Mucosa of rectum (tissue), 2 donors: ENCODE measurements at regions not wholly inside any gene's neighbourhood (a gene's known extent, or its start where the extent isn't known, plus 50 kb on each side); places are given as distances from the start of the nearest gene placed in this dataset.
"Not testable (repeated sequence)": the region's sequence is repeated elsewhere in the genome, so short reads cannot be mapped to it uniquely, and the experiment has no call there.

Experiments
- H3K27ac ChIP-seq, 2 donors: one replicate each; pipeline ENCODE4 v1.7.0; 2013; ENCODE audit warnings: inconsistent platforms in 2 of 2, low read depth in 2 of 2, low read length in 2 of 2
- H3K27me3 ChIP-seq, 2 donors: one replicate each; pipeline ENCODE4 v1.7.0; 2013; ENCODE audit warnings: low read length in 2 of 2; ENCODE audit not compliant: control insufficient read depth in 2 of 2, insufficient read depth in 2 of 2
- H3K36me3 ChIP-seq, 2 donors: one replicate each; pipeline ENCODE4 v1.7.0; 2013; ENCODE audit warnings: low read length in 2 of 2; ENCODE audit not compliant: control insufficient read depth in 2 of 2, insufficient read depth in 2 of 2
- H3K4me1 ChIP-seq, 2 donors: one replicate each; pipeline ENCODE4 v1.7.0; 2013; ENCODE audit warnings: low read length in 2 of 2, mild to moderate bottlenecking in 1 of 2; ENCODE audit not compliant: control insufficient read depth in 2 of 2, insufficient read depth in 2 of 2
- H3K4me3 ChIP-seq, 2 donors: one replicate each; pipeline ENCODE4 v1.7.0; 2013; ENCODE audit warnings: low read length in 2 of 2
- H3K9ac ChIP-seq, 2 donors: one replicate each; pipeline ENCODE4 v1.7.0; 2013; ENCODE audit warnings: low read length in 2 of 2, low read depth in 1 of 2, mild to moderate bottlenecking in 1 of 2
- H3K9me3 ChIP-seq, 2 donors: one replicate each; pipeline ENCODE4 v1.7.0; 2013; ENCODE audit warnings: low read length in 2 of 2; ENCODE audit not compliant: control insufficient read depth in 2 of 2
- donor health status: healthy.
- donor health status: Normal muscosa, but diverticular disease.

DNA sequence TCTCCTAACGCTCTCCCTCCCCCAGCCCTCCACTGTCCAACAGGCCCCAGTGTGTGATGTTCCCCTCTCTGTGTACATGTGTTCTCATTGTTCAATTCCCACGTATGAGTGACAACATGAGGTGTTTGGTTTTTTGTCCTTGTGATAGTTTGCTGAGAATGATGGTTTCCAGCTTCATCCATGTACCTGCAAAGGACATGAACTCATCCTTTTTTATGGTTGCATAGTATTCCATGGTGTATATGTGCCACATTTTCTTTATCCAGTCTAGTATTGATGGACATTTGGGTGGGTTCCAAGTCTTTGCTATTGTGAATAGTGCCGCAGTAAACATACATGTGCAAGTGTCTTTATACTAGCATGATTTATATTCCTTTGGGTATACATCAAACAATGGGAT lies 347.4 kb downstream of the MAGEE1 start:
- H3K36me3 ChIP-seq, H3K9me3 ChIP-seq, H3K4me3 ChIP-seq, H3K27ac ChIP-seq, H3K9ac ChIP-seq, H3K4me1 ChIP-seq, H3K27me3 ChIP-seq: not testable (repeated sequence)

DNA sequence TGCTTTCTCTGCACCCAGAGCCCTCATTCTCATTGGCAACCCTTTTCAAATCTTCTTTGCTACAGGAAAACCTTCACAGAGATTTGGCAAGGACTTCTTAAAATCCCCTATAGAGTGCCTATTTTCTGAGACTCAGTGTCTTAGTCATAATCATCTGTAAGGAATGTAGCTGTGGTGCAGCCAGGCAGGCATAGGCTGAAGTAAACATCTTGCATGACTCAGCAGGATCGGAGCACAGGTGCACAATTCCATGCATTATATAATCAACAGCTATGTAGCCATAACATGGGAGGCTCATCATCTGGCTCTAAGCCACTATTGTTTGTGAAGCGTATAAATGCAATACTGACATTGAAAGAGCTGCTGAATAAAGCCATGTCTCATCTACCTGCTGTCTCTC lies 368.8 kb downstream of the MAGEE1 start:
- H3K4me3 ChIP-seq: no peak overlapping the region
- no peaks in the 10 kb centered on the region for H3K9me3 ChIP-seq
- no peaks in the 10 kb centered on the region for H3K36me3 ChIP-seq
- no peaks in the 10 kb centered on the region for H3K27me3 ChIP-seq
- no peak overlapping the region for H3K27ac ChIP-seq
- H3K4me1 ChIP-seq: no peaks in the 10 kb centered on the region
- no peak overlapping the region for H3K9ac ChIP-seq

DNA sequence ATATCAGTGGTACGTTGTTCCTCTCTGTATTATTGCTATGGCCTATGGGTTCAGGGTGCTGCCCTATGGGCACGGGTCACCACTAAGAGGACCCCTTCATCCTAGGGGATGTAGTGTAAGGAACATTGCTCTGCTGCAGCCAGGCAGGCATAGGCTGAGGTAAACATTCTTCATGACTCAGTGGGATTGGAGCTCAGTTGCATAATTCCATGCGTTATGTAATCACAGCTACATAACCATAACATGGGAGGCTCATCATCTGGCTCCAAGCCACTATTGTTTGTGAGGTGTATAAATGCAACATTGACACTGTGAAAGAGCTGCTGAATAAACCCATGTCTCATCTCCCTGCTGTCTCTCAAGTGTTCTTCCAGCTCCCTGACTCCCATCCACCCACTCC lies 375.2 kb downstream of the MAGEE1 start:
- no peak overlapping the region for H3K27ac ChIP-seq

DNA sequence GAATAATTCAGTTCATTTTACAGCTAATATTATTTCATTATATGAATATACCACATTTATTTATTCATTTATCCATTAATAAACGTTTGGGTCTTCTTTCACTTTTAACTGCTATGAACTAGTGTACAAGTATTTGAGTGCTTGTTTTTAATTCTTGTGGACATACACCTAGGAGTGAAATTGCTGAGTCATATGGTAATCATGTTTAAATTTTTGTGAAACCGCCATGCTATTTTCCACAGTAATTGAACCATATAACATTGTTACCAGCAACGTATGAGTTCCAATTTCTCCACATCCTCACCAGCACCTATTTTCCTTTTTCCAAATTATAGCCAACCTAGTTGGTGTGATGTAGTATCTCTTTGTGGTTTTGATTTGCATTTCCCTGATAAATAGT lies 388.2 kb downstream of the MAGEE1 start:
- no peak overlapping the region for H3K27ac ChIP-seq
- no peak overlapping the region for H3K4me3 ChIP-seq

More for the DNA sequence above, 375.2 kb downstream of the MAGEE1 start:
- Histone ChIP-seq H3K27me3 (no peaks in the 10 kb centered on the region), H3K4me3 (no peak overlapping the region), H3K9ac (no peak overlapping the region), H3K4me1 (no peaks in the 10 kb centered on the region), H3K9me3 (no peaks in the 10 kb centered on the region), H3K36me3 (no peaks in the 10 kb centered on the region)

DNA sequence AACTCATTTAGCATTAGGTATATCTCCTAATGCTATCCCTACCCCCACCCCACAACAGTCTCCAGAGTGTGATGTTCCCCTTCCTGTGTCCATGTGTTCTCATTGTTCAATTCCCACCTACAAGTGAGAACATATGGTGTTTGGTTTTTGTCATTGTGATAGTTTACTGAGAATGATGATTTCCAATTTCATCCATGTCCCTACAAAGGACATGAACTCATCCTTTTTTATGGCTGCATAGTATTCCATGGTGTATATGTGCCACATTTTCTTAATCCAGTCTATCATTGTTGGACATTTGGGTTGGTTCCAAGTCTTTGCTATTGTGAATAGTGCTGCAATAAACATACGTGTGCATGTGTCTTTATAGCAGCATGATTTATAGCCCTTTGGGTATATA lies 389.8 kb downstream of the MAGEE1 start:
- not testable (repeated sequence) for H3K36me3 ChIP-seq

More for the DNA sequence above, 388.2 kb downstream of the MAGEE1 start:
- H3K27me3 ChIP-seq: no peaks in the 10 kb centered on the region
- no peaks in the 10 kb centered on the region for H3K36me3 ChIP-seq
- no peaks in the 10 kb centered on the region for H3K4me1 ChIP-seq
- no peak overlapping the region for H3K9ac ChIP-seq
- no peaks in the 10 kb centered on the region for H3K9me3 ChIP-seq

DNA sequence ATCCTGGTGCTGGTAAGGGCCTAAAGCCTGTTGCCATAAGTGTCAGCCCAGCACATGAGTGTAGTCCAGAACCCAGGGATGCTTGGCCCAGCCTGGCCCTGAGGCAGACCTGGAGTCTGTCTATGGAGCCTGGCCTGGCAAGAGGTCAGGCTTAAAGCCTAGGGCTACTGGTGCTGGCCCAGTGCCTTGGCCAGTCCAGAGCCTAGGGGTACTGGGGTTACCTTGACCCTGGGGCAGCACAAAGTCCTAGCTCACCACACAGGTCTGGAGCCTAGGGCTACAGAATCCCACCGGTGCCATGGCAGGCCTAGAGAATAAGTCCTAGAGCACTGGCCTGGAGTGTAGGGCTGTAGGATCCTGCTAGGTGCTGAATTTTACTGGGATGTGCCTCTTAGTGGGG lies 393.8 kb downstream of the MAGEE1 start:
- H3K9me3 ChIP-seq: no peaks in the 10 kb centered on the region
- H3K27ac ChIP-seq: no peak overlapping the region
- no peak overlapping the region for H3K4me3 ChIP-seq
- H3K4me1 ChIP-seq: no peaks in the 10 kb centered on the region
- no peaks in the 10 kb centered on the region for H3K27me3 ChIP-seq
- H3K36me3 ChIP-seq: no peaks in the 10 kb centered on the region
- no peak overlapping the region for H3K9ac ChIP-seq

More for the DNA sequence above, 389.8 kb downstream of the MAGEE1 start:
- H3K27ac ChIP-seq, H3K27me3 ChIP-seq, H3K9me3 ChIP-seq, H3K4me3 ChIP-seq, H3K9ac ChIP-seq, H3K4me1 ChIP-seq: not testable (repeated sequence)

DNA sequence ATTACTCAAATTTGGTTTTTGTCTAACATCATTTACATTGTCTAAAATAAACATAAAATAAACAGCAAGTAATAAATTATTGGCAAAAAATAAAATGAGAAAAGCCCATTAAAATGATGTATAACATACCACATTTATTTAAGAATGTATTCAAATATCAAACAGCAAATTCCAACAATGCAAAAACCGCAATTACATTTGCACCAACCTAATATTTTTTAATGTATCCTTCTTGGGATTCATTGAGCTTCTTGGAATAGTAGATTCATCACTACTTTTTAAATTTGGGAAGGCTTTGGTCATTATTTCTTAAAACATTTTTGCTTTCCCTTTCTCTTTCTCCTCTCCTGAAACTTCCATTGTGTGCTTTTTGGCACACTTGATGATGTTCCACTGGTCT lies 400.2 kb downstream of the MAGEE1 start:
- H3K27ac ChIP-seq: no peak overlapping the region
- no peaks in the 10 kb centered on the region for H3K36me3 ChIP-seq
- no peak overlapping the region for H3K4me3 ChIP-seq
- no peaks in the 10 kb centered on the region for H3K27me3 ChIP-seq
- H3K9me3 ChIP-seq: no peaks in the 10 kb centered on the region
- H3K4me1 ChIP-seq: no peaks in the 10 kb centered on the region
- no peak overlapping the region for H3K9ac ChIP-seq

DNA sequence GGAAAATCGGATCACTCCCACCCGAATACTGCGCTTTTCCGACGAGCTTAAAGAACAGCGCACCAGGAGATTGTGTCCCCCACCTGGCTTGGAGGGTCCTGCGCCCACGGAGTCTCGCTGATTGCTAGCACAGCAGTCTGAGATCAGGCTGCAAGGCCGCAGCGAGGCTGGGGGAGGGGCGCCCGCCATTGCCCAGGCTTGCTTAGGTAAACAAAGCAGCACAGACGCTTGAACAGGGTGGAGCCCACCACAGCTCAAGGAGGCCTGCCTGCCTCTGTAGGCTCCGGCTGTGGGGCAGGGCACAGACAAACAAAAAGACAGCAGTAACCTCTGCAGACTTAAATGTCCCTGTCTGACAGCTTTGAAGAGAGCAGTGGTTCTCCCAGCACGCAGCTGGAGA lies 413.4 kb downstream of the MAGEE1 start:
- H3K9ac ChIP-seq: not testable (repeated sequence)

DNA sequence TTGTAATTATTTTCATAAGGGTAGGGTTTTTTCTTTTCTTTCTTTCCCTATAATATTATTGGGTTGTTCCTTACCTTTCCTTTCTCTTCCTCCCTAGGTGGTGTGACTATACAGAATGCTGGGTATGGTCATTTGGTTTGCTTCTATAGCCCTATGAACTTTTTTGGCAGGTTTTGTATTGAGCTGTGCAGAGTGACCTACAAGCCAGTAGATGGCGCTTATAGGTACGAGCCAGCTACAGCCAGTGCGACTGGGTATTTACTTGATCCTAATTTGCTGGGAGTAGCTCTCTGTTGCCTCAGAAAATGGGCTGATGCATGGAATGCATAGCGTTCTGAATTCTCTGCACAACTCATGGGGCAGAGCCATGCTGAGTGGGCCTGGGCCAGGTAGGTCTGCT lies 423.3 kb downstream of the MAGEE1 start:
- H3K27me3 ChIP-seq: no peaks in the 10 kb centered on the region
- no peak overlapping the region for H3K27ac ChIP-seq
- H3K4me3 ChIP-seq: no peak overlapping the region
- H3K4me1 ChIP-seq: no peaks in the 10 kb centered on the region
- H3K9ac ChIP-seq: no peak overlapping the region
- H3K9me3 ChIP-seq: peaks cover 4 to 8% of the 10 kb centered on the region in 2 donors
- H3K36me3 ChIP-seq: no peaks in the 10 kb centered on the region

More for the DNA sequence above, 413.4 kb downstream of the MAGEE1 start:
- not testable (repeated sequence) for H3K27me3 ChIP-seq, H3K4me3 ChIP-seq, H3K36me3 ChIP-seq, H3K27ac ChIP-seq, H3K9me3 ChIP-seq, H3K4me1 ChIP-seq

DNA sequence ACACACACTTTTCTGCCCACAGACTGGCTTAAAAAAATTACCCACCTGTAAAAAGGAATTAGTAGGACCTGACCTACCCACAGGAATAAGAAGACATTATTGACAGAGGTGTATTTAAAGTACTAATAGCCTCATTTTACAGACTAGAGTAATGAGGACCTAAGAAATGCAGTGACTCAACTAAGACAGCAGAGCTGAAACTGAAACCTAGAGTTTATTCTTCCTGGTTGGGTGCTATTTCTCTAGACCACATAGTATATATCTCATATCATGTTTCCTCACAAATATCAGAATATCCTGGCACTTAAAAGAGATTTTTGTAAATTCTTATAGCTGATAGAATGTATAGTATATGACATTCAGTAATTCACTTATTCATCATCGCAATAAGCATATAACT lies 435.0 kb downstream of the MAGEE1 start:
- Histone ChIP-seq H3K4me1 (no peaks in the 10 kb centered on the region), H3K9ac (no peak overlapping the region), H3K27me3 (no peaks in the 10 kb centered on the region), H3K4me3 (no peak overlapping the region), H3K27ac (no peak overlapping the region), H3K36me3 (no peaks in the 10 kb centered on the region), H3K9me3 (no peaks in the 10 kb centered on the region)

DNA sequence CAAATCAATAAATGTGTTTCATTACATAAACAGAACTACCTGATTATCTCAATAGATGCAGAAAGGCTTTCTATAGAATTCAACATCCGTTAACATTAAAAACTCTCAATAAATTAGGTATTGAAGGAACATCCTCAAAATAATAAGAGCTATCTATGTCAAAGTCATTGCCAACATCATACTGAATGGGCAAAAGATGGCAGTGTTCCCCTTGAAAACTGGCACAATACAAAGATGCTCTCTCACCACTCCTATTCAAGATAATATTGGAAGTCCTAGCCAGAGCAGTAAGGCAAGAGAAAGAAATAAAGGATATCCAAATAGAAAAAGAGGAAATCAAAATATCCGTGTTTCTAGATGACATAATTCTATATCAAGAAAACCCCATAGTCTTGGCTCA lies 466.4 kb downstream of the MAGEE1 start:
- H3K27me3 ChIP-seq: no peaks in the 10 kb centered on the region
- no peak overlapping the region for H3K27ac ChIP-seq
- no peak overlapping the region for H3K9ac ChIP-seq
- H3K4me1 ChIP-seq: no peaks in the 10 kb centered on the region
- H3K9me3 ChIP-seq: no peaks in the 10 kb centered on the region
- no peak overlapping the region for H3K4me3 ChIP-seq
- no peaks in the 10 kb centered on the region for H3K36me3 ChIP-seq
